Caki2 (cell line): ENCODE measurements at regions not wholly inside any gene's neighbourhood (a gene's known extent, or its start where the extent isn't known, plus 50 kb on each side); places are given as distances from the start of the nearest gene placed in this dataset.

Experiments used
- DNase-seq: peaks from one replicate; pipeline ENCODE4 v3.0.0-alpha.2; 2015; ENCODE audit warnings: low read depth
- in situ Hi-C: cut with HindIII; loops from 2 replicates; pipeline ENCODE4 v1.10.0; 2016; ENCODE audit warnings: low sequenced_read_pairs, low pct_unique_long_range_greater_than_20kb, mixed read lengths

GRCh38 chr3:127485396-127486170 is 105.0 kb downstream of the TPRA1 start:
- in situ Hi-C loops = no loop called here
- no peak for DNase-seq

- in situ Hi-C loops = no loop called here
- no peak for DNase-seq
Observed at GRCh38 chr3:127484601-127485388, 105.7 kb downstream of the TPRA1 start.

- in situ Hi-C loops = no loop called here
- DNase-seq = no peak
Observed at GRCh38 chr3:127483902-127484591, 106.5 kb downstream of the TPRA1 start.

GRCh38 chr3:127483005-127483641 is 107.4 kb downstream of the TPRA1 start:
- DNase-seq = no peak
- in situ Hi-C loops = no loop called here

GRCh38 chr3:127482216-127483004 is 108.1 kb downstream of the TPRA1 start:
- in situ Hi-C loops = no loop called here

GRCh38 chr3:127480196-127480954 is 110.2 kb downstream of the TPRA1 start:
- in situ Hi-C loops = no loop called here
- DNase-seq = no peak

More at GRCh38 chr3:127482216-127483004, 108.1 kb downstream of the TPRA1 start:
- no peak for DNase-seq

GRCh38 chr3:127479449-127479848 is 111.1 kb downstream of the TPRA1 start:
- DNase-seq = no peak
- in situ Hi-C loops = no loop called here

GRCh38 chr3:127478922-127479321 is 111.6 kb downstream of the TPRA1 start:
- in situ Hi-C loops = no loop called here
- DNase-seq = no peak

- in situ Hi-C loops = no loop called here
- no peak for DNase-seq
Observed at GRCh38 chr3:127477396-127477795, 113.1 kb downstream of the TPRA1 start.

- in situ Hi-C loops = no loop called here
- no peak for DNase-seq
Observed at GRCh38 chr3:127476936-127477335, 113.6 kb downstream of the TPRA1 start.

GRCh38 chr3:127475975-127476705 is 114.4 kb downstream of the TPRA1 start:
- DNase-seq = no peak
- in situ Hi-C loops = no loop called here

- no peak for DNase-seq
- in situ Hi-C loops = no loop called here
Observed at GRCh38 chr3:127475391-127475790, 115.1 kb downstream of the TPRA1 start.

GRCh38 chr3:127473244-127474024 is 117.1 kb downstream of the TPRA1 start:
- DNase-seq = no peak
- in situ Hi-C loops = no loop called here

GRCh38 chr3:127472506-127472905 is 118.0 kb downstream of the TPRA1 start:
- in situ Hi-C loops = no loop called here
- no peak for DNase-seq

GRCh38 chr3:127471142-127471541 is 119.4 kb downstream of the TPRA1 start:
- no peak for DNase-seq
- in situ Hi-C loops = no loop called here

- in situ Hi-C loops = no loop called here
- no peak for DNase-seq
Observed at GRCh38 chr3:127469760-127470159, 120.8 kb downstream of the TPRA1 start.
